ENCODE measurements at regions not wholly inside any gene's neighbourhood (a gene's known extent, or its start where the extent isn't known, plus 50 kb on each side); places are given as distances from the start of the nearest gene placed in this dataset.

DNA sequence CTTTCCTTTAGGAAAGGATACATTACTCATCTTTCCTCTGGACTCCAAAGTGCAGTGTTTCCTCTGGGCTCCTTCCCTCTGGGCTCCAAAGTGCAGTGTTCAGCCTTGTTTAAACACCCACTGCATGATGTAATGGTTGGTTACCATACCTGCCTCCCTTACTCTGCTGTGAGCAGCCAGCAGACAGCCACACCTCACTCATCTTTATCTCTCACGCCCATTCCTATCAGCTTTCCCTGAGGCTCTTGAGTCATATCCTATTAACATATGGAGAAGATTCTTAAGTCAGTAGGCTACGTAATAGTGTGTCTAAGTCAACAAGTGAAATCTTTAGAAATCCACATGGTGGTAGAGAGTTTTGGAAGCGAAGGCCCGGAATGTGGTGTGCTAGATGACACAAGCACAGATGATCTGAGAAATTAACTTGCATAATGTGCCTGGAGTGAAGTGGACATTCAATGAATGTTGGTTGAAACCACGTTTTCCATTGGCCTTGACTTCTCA lies 97.2 kb upstream of the CTNNB1 start (continued):
- TF ChIP-seq, protein P1, sequence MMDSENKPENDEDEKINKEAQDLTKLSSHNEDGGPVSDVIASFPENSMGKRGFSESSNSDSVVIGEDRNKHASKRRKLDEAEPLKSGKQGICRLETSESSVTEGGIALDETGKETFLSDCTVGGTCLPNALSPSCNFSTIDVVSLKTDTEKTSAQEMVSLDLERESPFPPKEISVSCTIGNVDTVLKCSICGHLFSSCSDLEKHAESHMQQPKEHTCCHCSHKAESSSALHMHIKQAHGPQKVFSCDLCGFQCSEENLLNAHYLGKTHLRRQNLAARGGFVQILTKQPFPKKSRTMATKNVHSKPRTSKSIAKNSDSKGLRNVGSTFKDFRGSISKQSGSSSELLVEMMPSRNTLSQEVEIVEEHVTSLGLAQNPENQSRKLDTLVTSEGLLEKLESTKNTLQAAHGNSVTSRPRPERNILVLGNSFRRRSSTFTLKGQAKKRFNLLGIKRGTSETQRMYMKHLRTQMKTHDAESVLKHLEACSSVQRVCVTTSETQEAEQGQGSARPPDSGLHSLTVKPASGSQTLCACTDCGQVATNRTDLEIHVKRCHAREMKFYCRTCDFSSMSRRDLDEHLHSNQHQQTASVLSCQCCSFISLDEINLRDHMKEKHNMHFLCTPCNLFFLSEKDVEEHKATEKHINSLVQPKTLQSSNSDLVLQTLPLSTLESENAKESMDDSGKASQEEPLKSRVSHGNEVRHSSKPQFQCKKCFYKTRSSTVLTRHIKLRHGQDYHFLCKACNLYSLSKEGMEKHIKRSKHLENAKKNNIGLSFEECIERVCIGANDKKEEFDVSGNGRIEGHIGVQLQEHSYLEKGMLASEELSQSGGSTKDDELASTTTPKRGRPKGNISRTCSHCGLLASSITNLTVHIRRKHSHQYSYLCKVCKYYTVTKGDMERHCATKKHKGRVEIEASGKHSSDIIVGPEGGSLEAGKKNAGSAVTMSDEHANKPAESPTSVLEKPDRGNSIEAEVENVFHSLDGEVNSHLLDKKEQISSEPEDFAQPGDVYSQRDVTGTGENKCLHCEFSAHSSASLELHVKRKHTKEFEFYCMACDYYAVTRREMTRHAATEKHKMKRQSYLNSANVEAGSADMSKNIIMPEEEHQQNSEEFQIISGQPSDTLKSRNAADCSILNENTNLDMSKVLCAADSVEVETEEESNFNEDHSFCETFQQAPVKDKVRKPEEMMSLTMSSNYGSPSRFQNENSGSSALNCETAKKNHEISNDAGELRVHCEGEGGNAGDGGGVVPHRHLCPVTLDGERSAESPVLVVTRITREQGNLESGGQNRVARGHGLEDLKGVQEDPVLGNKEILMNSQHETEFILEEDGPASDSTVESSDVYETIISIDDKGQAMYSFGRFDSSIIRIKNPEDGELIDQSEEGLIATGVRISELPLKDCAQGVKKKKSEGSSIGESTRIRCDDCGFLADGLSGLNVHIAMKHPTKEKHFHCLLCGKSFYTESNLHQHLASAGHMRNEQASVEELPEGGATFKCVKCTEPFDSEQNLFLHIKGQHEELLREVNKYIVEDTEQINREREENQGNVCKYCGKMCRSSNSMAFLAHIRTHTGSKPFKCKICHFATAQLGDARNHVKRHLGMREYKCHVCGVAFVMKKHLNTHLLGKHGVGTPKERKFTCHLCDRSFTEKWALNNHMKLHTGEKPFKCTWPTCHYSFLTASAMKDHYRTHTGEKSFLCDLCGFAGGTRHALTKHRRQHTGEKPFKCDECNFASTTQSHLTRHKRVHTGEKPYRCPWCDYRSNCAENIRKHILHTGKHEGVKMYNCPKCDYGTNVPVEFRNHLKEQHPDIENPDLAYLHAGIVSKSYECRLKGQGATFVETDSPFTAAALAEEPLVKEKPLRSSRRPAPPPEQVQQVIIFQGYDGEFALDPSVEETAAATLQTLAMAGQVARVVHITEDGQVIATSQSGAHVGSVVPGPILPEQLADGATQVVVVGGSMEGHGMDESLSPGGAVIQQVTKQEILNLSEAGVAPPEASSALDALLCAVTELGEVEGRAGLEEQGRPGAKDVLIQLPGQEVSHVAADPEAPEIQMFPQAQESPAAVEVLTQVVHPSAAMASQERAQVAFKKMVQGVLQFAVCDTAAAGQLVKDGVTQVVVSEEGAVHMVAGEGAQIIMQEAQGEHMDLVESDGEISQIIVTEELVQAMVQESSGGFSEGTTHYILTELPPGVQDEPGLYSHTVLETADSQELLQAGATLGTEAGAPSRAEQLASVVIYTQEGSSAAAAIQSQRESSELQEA (IDR thresholded peaks at IDR 0.05; ENCODE audit: low read depth): no peak
- TF ChIP-seq, protein P2, sequence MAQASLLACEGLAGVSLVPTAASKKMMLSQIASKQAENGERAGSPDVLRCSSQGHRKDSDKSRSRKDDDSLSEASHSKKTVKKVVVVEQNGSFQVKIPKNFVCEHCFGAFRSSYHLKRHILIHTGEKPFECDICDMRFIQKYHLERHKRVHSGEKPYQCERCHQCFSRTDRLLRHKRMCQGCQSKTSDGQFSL (CRISPR knock-in tag; IDR thresholded peaks at IDR 0.05): no peak
- TF ChIP-seq, protein P2 (tag; IDR thresholded peaks at IDR 0.05): no peak
- TF ChIP-seq TRIM28 (IDR thresholded peaks at IDR 0.05): no peak
- peak; percentile 84 for TF ChIP-seq ATF7 (IDR thresholded peaks at IDR 0.05)
- no peak for TF ChIP-seq ZNF121 (CRISPR knock-in tag; conservative IDR thresholded peaks at IDR 0.05)
- TF ChIP-seq, protein P3, sequence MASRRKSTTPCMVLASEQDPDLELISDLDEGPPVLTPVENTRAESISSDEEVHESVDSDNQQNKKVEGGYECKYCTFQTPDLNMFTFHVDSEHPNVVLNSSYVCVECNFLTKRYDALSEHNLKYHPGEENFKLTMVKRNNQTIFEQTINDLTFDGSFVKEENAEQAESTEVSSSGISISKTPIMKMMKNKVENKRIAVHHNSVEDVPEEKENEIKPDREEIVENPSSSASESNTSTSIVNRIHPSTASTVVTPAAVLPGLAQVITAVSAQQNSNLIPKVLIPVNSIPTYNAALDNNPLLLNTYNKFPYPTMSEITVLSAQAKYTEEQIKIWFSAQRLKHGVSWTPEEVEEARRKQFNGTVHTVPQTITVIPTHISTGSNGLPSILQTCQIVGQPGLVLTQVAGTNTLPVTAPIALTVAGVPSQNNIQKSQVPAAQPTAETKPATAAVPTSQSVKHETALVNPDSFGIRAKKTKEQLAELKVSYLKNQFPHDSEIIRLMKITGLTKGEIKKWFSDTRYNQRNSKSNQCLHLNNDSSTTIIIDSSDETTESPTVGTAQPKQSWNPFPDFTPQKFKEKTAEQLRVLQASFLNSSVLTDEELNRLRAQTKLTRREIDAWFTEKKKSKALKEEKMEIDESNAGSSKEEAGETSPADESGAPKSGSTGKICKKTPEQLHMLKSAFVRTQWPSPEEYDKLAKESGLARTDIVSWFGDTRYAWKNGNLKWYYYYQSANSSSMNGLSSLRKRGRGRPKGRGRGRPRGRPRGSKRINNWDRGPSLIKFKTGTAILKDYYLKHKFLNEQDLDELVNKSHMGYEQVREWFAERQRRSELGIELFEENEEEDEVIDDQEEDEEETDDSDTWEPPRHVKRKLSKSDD (conservative IDR thresholded peaks at IDR 0.05; ENCODE audit: low read length): no peak
- TF ChIP-seq, protein P4, sequence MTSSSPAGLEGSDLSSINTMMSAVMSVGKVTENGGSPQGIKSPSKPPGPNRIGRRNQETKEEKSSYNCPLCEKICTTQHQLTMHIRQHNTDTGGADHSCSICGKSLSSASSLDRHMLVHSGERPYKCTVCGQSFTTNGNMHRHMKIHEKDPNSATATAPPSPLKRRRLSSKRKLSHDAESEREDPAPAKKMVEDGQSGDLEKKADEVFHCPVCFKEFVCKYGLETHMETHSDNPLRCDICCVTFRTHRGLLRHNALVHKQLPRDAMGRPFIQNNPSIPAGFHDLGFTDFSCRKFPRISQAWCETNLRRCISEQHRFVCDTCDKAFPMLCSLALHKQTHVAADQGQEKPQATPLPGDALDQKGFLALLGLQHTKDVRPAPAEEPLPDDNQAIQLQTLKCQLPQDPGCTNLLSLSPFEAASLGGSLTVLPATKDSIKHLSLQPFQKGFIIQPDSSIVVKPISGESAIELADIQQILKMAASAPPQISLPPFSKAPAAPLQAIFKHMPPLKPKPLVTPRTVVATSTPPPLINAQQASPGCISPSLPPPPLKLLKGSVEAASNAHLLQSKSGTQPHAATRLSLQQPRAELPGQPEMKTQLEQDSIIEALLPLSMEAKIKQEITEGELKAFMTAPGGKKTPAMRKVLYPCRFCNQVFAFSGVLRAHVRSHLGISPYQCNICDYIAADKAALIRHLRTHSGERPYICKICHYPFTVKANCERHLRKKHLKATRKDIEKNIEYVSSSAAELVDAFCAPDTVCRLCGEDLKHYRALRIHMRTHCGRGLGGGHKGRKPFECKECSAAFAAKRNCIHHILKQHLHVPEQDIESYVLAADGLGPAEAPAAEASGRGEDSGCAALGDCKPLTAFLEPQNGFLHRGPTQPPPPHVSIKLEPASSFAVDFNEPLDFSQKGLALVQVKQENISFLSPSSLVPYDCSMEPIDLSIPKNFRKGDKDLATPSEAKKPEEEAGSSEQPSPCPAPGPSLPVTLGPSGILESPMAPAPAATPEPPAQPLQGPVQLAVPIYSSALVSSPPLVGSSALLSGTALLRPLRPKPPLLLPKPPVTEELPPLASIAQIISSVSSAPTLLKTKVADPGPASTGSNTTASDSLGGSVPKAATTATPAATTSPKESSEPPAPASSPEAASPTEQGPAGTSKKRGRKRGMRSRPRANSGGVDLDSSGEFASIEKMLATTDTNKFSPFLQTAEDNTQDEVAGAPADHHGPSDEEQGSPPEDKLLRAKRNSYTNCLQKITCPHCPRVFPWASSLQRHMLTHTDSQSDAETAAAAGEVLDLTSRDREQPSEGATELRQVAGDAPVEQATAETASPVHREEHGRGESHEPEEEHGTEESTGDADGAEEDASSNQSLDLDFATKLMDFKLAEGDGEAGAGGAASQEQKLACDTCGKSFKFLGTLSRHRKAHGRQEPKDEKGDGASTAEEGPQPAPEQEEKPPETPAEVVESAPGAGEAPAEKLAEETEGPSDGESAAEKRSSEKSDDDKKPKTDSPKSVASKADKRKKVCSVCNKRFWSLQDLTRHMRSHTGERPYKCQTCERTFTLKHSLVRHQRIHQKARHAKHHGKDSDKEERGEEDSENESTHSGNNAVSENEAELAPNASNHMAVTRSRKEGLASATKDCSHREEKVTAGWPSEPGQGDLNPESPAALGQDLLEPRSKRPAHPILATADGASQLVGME (CRISPR knock-in tag; IDR thresholded peaks at IDR 0.05): no peak
- TF ChIP-seq CSDE1 (IDR thresholded peaks at IDR 0.05): no peak
- TF ChIP-seq ZNF785 (CRISPR knock-in tag; IDR thresholded peaks at IDR 0.05): no peak
- TF ChIP-seq RBM22 (IDR thresholded peaks at IDR 0.05; ENCODE audit: low read depth, low read length, poor library complexity, severe bottlenecking): no peak
